ENCODE measurements at regions not wholly inside any gene's neighbourhood (a gene's known extent, or its start where the extent isn't known, plus 50 kb on each side); places are given as distances from the start of the nearest gene placed in this dataset.

- Mint-ChIP-seq H3K27ac (ENCODE audit: unreplicated experiment) (no peak overlapping the region), H3K4me3 (ENCODE audit: unreplicated experiment) (no peak overlapping the region), H3K36me3 (ENCODE audit: unreplicated experiment) (no peaks in the 10 kb centered on the region), H3K9me3 (ENCODE audit: unreplicated experiment) (no peaks in the 10 kb centered on the region), H3K27me3 (ENCODE audit: unreplicated experiment) (no peaks in the 10 kb centered on the region), H3K4me1 (ENCODE audit: unreplicated experiment) (no peaks in the 10 kb centered on the region)
- no peak for TF ChIP-seq CTCF (IDR thresholded peaks at IDR 0.05)
- DNase-seq (ENCODE audit: extremely low spot score, unreplicated experiment): no peak
These were observed 298.1 kb upstream of the TRPC5 start for GRCh38 chrX:112380541-112381278.

GRCh38 chrX:112377481-112377880 lies 294.9 kb upstream of the TRPC5 start:
- Mint-ChIP-seq H3K36me3 (ENCODE audit: unreplicated experiment) (no peaks in the 10 kb centered on the region), H3K27me3 (ENCODE audit: unreplicated experiment) (no peaks in the 10 kb centered on the region), H3K4me3 (ENCODE audit: unreplicated experiment) (no peak overlapping the region), H3K9me3 (ENCODE audit: unreplicated experiment) (no peaks in the 10 kb centered on the region), H3K4me1 (ENCODE audit: unreplicated experiment) (no peaks in the 10 kb centered on the region), H3K27ac (ENCODE audit: unreplicated experiment) (no peak overlapping the region)
- TF ChIP-seq CTCF (IDR thresholded peaks at IDR 0.05): no peak
- no peak for DNase-seq (ENCODE audit: extremely low spot score, unreplicated experiment)

DNA sequence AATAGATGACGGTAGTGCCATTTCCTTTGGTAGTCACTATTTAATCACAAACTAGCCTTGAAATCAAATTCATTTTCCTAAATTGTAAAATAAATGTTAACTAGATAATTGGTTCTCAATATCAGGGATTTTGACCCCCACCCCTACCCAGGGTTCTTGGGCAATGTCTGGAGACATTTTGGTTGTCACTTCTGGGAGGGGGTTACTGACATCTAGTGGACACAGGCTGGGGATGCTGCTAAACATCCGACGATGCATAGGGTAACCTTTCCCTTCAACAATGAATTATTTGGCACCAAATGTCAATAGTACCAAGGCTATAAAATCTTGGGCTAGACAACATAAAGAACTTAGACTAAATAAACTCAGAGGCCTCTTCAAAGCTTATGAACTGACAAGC lies 285.8 kb upstream of the TRPC5 start:
- Mint-ChIP-seq H3K4me3 (ENCODE audit: unreplicated experiment) (no peak overlapping the region), H3K9me3 (ENCODE audit: unreplicated experiment) (peaks cover 3% of the 10 kb centered on the region), H3K27me3 (ENCODE audit: unreplicated experiment) (no peaks in the 10 kb centered on the region), H3K4me1 (ENCODE audit: unreplicated experiment) (no peaks in the 10 kb centered on the region), H3K36me3 (ENCODE audit: unreplicated experiment) (no peaks in the 10 kb centered on the region), H3K27ac (ENCODE audit: unreplicated experiment) (no peak overlapping the region)
- TF ChIP-seq CTCF (IDR thresholded peaks at IDR 0.05): no peak
- DNase-seq (ENCODE audit: extremely low spot score, unreplicated experiment): no peak

GRCh38 chrX:112367065-112367464 lies 284.5 kb upstream of the TRPC5 start:
- Mint-ChIP-seq H3K9me3 (ENCODE audit: unreplicated experiment) (peaks cover 3% of the 10 kb centered on the region), H3K27ac (ENCODE audit: unreplicated experiment) (no peak overlapping the region), H3K36me3 (ENCODE audit: unreplicated experiment) (no peaks in the 10 kb centered on the region), H3K4me1 (ENCODE audit: unreplicated experiment) (no peaks in the 10 kb centered on the region), H3K4me3 (ENCODE audit: unreplicated experiment) (no peak overlapping the region), H3K27me3 (ENCODE audit: unreplicated experiment) (no peaks in the 10 kb centered on the region)
- DNase-seq (ENCODE audit: extremely low spot score, unreplicated experiment): no peak
- TF ChIP-seq CTCF (IDR thresholded peaks at IDR 0.05): no peak

- Mint-ChIP-seq H3K27me3 (ENCODE audit: unreplicated experiment) (no peaks in the 10 kb centered on the region), H3K27ac (ENCODE audit: unreplicated experiment) (no peak overlapping the region), H3K4me3 (ENCODE audit: unreplicated experiment) (no peak overlapping the region), H3K4me1 (ENCODE audit: unreplicated experiment) (no peaks in the 10 kb centered on the region), H3K36me3 (ENCODE audit: unreplicated experiment) (no peaks in the 10 kb centered on the region), H3K9me3 (ENCODE audit: unreplicated experiment) (peaks cover 8% of the 10 kb centered on the region)
- DNase-seq (ENCODE audit: extremely low spot score, unreplicated experiment): no peak
- TF ChIP-seq CTCF (IDR thresholded peaks at IDR 0.05): no peak
These were observed 277.3 kb upstream of the TRPC5 start for GRCh38 chrX:112359906-112360305.
